HepG2 (cell line): ENCODE measurements at regions not wholly inside any gene's neighbourhood (a gene's known extent, or its start where the extent isn't known, plus 50 kb on each side); places are given as distances from the start of the nearest gene placed in this dataset.

Experiments used
- BRF2 ChIP-seq: sonication (generic); formaldehyde crosslinking; IDR thresholded peaks from 2 replicates; pipeline ENCODE4 v1.8.1; 2022; ENCODE audit warnings: mild to moderate bottlenecking, missing genetic modification reagents
- CTCF ChIP-seq: sonication (generic); formaldehyde crosslinking; IDR thresholded peaks from 2 replicates; pipeline ENCODE4 v1.5.0; 2020; ENCODE audit warnings: mild to moderate bottlenecking, missing genetic modification reagents, moderate library complexity
- MAFK ChIP-seq, 2 experiments: IDR thresholded peaks in 1 of 2; conservative IDR thresholded peaks in 1 of 2; 2 replicates each; pipeline ENCODE4 v1.6.1; 2011; ENCODE audit warnings: improper control_type of control experiment in 2 of 2, low read length in 2 of 2
- MAX ChIP-seq: IDR thresholded peaks from 2 replicates; pipeline ENCODE4 v1.6.1; 2012; ENCODE audit warnings: inconsistent platforms
- NR3C1 ChIP-seq: sonication (generic); formaldehyde crosslinking; IDR thresholded peaks from 2 replicates; pipeline ENCODE4 v1.4.0; 2020; ENCODE audit warnings: missing genetic modification reagents
- SP5 ChIP-seq: IDR thresholded peaks from 2 replicates; pipeline ENCODE4 v1.6.1; 2016; ENCODE audit warnings: low read depth, borderline replicate concordance
- SRSF9 ChIP-seq: fragments of 200-400 bp; formaldehyde crosslinking; IDR thresholded peaks from 2 replicates; pipeline ENCODE4 v1.6.1; 2018; ENCODE audit warnings: borderline replicate concordance, mild to moderate bottlenecking, low read depth, low read length; ENCODE audit not compliant: insufficient read depth, poor library complexity, severe bottlenecking
- TARDBP ChIP-seq: sonication (generic); formaldehyde crosslinking; IDR thresholded peaks from 2 replicates; pipeline ENCODE4 v1.8.0; 2022; ENCODE audit warnings: mild to moderate bottlenecking, missing genetic modification reagents
- USF2 ChIP-seq, 2 experiments: sonication (generic) in 1 of 2; formaldehyde crosslinking in 1 of 2; IDR thresholded peaks; 2 replicates each; pipeline versions ENCODE4 v1.5.1 to v1.6.1; 2011 to 2020; ENCODE audit warnings: borderline replicate concordance in 1 of 2, low read depth in 1 of 2, low read length in 1 of 2, mild to moderate bottlenecking in 1 of 2, missing genetic modification reagents in 1 of 2, moderate library complexity in 1 of 2
- ZBTB26 ChIP-seq: IDR thresholded peaks from 2 replicates; pipeline ENCODE4 v1.6.1; 2016; ENCODE audit warnings: missing compliant biosample characterization, missing genetic modification reagents, borderline replicate concordance
- ZBTB44 ChIP-seq: sonication (generic); formaldehyde crosslinking; IDR thresholded peaks from 2 replicates; pipeline ENCODE4 v1.4.0; 2020; ENCODE audit warnings: missing genetic modification reagents
- ZNF275 ChIP-seq: sonication (generic); formaldehyde crosslinking; IDR thresholded peaks from 2 replicates; pipeline ENCODE4 v1.8.0; 2022; ENCODE audit warnings: missing genetic modification reagents, mild to moderate bottlenecking, inconsistent platforms, borderline replicate concordance
- ZSCAN5A ChIP-seq: sonication (generic); formaldehyde crosslinking; IDR thresholded peaks from 2 replicates; pipeline ENCODE4 v1.8.0; 2022; ENCODE audit warnings: mild to moderate bottlenecking, missing genetic modification reagents, borderline replicate concordance

GRCh38 chr6:85192186-85192585 is 257.7 kb upstream of the NT5E start:
- TF ChIP-seq ZSCAN5A (no peak), MAFK (conservative IDR thresholded peaks at IDR 0.05 in 1 of 2, IDR thresholded peaks at IDR 0.05 in 1 of 2; ENCODE audit: low read length in 2 of 2) (no peak), MAX (no peak), SP5 (CRISPR knock-in tag) (no peak), NR3C1 (CRISPR knock-in tag) (no peak), ZNF275 (no peak), ZBTB26 (CRISPR knock-in tag) (no peak), ZBTB44 (CRISPR knock-in tag) (no peak), TARDBP (CRISPR knock-in tag) (no peak), USF2 (IDR thresholded peaks at IDR 0.05; ENCODE audit: low read depth, low read length) (no peak), USF2 (CRISPR knock-in tag; IDR thresholded peaks at IDR 0.05; ENCODE audit: borderline replicate concordance) (no peak), SRSF9 (no peak), CTCF (CRISPR knock-in tag) (no peak), BRF2 (CRISPR knock-in tag) (no peak)
